HG03457 (cell line): ENCODE measurements at regions not wholly inside any gene's neighbourhood (a gene's known extent, or its start where the extent isn't known, plus 50 kb on each side); places are given as distances from the start of the nearest gene placed in this dataset.

Experiments used
- ATAC-seq: cut with Tn5 transposase; IDR thresholded peaks from one replicate; pipeline ENCODE4 v1.9.1; 2021; ENCODE audit warnings: moderate number of reproducible peaks; ENCODE audit not compliant: unreplicated experiment

DNA sequence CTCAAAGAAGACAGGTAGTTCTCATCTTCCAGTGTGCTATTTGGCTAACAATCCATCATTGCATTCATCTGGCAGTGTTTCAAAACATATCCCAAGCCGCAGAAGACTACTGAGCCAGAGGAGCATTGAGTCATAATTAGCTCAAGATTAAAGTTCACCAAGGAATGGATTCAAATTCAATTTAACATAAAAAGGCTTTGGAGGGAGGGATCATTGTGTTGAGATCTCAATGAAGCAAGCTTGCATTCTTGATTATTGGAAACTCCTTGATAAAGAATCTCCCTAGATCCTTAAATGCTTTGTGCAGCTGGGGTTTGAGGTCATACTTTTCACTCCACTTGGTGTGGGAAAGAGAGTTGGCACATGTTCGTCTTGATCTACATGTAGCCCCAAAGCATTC, 142.8 kb upstream of the SEMA3A start:
- ATAC-seq = no peak

DNA sequence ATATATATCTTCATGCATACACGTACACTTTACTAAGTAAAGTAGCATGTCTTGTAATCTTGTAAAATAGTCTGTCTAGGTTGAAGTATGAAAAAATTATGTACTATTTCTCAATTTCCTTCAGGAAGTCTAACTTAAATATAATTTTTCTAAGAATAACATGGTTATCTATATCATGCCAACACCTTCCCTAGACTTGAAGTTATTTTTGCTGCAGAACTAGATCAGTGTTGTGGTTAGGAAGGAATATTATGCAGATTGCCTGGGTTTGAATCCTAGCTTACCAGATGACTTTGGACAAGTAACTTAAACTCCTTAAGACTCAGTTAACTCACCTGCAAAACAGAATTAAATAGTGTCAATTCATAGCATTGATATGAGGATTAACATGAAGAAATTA, 142.2 kb upstream of the SEMA3A start:
- no peak for ATAC-seq

DNA sequence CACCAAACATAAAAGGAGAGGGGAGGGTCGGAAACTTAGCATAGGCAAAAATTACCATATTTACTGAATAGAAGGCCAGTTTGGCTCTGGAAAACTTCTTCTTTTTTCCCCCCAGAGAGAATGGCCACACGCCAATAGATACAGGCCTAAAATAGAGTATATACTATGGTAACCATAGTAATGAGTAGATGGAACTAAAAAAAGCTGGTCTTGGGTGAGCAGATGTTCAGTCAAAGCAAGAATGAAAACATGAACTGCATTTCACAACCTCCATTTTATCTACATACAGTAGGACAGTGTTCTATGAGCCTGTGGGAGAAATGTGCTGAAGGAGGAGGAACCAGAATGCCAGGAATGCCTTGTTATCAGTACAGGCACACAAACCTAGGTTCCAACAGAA, 141.7 kb upstream of the SEMA3A start:
- no peak for ATAC-seq

DNA sequence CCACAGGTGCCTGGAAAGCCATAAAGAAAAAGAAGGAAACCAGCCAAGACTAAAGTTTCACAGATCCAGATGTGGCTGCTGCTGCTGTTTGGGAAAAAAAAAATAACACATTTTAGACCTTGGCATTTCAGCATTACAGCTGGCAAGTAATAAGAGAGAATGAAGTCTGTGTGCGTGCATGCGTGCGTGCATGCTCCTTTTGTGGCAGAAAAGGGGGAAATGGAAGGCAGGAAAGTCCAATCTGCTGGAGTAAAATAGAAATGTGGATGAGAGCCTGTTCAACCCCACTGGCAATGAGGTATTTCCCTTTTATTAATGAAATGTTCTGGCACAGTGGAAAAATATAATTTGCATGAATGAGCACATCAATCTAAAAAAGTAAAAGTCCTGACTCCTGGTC, 137.0 kb upstream of the SEMA3A start:
- ATAC-seq = no peak

DNA sequence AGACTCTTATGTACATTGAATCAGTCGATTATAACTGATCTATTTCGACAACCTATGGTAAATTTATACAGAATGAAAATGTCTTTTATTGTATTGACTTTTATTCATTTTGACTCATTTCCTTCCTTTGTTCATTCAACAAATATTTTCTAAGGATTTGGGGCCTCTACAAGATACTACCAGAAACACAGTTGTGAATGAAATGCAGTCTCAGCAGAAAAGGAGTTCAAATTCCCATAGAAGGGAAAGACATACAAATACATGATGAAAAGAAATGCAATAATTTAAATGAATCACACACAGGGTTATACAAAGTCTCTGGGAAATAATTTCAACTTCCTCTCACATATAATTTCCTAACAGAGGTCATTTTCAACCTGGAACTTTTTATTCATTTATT, 134.0 kb upstream of the SEMA3A start:
- ATAC-seq = no peak

DNA sequence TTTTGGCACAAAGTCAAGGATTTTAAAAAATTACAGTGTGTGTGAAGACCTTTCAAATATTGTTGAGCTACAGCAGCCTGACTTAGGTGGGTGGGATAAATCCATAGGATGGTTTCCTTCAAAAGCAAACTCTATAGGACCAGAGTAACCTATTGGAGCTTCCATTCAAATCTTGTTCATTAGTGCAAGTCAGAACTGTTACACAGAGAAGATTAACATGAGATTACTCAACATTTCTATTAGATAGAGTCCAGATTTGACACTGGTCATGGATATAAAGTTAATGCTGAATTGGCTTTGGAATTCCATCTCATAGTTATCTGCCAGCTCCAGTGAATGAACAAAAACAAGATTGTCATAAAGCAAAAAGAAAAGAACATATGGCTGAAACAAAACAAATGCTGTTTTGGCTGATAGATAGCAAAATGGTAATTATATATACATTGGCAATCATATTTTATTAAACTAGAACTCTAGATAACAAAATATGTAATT, 129.6 kb upstream of the SEMA3A start:
- ATAC-seq = no peak

DNA sequence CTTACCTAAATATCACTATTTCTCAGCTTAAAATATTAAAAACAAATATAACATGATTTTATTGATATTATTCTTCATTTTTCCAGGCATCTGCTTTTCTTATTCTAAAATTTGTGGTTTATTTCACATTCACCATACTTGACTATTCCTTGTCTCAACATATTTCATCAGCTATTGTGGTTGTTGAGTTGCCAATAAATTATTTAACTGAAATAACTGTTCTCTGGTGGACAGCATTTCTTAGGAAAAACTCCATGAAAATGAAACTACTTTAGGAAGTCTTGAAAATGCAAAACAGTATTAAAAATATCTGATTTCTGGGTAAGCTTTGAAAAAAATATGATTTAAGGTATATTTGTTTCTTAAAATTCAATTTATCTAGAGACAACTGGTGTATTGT, 122.9 kb upstream of the SEMA3A start:
- ATAC-seq = no peak

DNA sequence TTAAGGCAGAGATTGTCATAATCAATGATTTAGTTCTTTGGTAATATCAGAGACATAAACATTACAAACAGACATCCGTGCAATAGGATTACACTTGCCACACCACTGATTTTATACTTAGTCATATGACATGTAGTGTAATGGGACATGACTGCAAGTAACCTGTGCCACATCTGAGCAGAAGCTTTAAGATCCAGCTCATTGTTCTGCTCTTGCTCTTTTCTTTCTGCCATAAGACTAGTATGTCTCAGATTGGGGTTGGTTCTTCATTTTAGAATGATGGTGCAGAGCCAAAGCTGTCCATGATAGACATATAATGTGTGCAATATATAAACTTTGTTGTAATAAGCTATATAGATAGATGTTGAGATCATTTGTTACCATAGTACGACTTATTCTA, 119.7 kb upstream of the SEMA3A start:
- no peak for ATAC-seq

DNA sequence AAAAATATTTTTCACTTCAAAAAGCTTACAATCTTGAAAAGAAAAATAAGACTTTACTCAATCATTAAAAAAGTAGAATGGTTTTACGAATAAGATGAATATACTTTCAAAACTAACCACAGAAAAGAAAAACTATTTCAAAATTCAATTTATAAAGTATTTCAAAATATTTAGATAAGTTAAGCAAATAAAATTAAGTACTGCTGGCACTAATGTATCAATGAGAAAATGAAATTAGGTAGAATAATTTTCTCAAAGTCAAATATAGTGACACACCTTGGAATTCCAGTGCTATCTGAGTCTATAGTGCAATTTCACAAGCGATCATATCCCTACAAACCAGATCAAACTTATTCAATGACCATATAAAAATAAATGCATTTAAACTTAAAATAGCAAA, 109.8 kb upstream of the SEMA3A start:
- ATAC-seq = no peak

DNA sequence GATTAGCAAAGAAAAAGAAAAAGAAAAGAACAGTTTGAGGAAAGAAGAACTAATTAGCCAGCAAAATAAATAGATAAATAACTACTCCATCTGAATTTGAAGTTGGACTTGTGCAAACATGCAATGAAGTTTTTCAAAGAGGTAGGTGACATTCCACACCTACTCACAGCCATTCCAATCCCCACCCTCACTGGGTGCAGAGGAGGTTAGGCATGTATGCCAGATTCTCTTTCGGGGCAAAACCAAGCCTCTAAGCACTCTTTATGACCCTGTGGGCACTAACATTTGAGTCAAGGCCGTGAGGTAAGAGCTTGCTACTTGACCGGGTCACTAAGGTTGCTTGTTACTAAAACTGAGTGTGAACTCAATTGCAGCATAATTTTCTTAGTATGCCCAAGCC, 108.4 kb upstream of the SEMA3A start:
- no peak for ATAC-seq

DNA sequence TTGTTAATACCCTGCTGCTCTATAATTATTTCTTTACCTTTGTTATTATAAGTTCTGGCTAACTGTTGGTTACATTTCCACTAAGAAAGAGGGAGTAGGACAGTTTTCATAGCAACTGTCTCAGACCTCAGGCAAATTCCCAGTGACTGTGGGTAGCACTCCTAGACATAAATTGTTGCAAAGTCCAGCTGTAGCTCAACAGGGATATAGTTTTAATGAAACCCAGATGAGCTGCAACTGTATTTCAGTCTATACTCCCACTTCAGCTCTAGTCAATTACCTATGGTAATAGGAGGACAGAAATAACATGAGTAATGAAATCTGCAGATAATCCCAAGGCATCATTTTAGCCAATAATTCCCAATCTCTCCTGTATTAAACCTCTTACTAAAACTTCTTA, 103.0 kb upstream of the SEMA3A start:
- ATAC-seq = no peak

DNA sequence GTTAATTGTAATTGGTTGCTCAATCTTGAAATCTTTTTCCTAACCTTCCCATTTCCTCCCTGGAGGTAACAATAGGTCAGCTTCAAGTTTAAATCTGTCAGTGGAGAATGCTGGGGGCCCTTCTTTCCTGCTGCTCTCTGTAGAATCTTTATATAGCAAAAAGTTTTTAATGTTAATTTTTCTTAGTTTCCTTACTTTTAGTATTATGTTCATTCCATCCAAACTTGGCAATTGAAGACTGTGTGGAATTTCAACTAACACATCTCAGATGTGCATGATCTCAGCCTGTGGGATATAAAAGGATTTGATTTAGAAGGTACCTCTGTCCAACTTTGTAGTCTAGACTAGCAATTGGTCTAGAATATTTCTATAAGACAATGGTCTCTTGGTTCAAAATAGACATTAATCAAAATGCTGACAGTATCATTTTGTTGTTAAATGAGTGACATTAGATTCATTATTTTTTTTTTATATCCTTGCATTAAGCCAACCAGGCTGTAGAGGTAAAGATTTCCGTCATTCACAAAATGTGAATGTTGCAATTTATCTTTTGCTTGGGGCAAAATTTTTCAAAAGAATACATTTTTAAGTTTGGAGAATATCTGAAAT, 100.4 kb upstream of the SEMA3A start:
- no peak for ATAC-seq

DNA sequence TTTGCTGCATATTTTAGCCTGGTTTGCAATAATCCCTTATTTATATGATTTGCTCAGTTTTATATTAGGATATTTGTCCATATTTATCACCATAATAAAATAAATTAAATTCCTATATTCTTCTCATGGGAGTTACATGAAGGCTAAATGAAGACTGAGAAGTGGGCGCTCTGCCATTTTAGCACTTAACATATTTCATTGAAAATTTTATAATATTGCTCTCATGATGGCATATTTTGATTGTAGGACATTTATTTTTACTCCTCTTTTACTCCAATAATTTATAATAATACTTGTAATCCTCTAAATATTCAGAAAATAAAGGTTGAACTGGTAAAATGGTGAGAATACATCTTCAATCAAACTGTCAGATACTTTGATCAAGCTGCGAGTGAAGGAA, 99.8 kb upstream of the SEMA3A start:
- ATAC-seq = no peak

DNA sequence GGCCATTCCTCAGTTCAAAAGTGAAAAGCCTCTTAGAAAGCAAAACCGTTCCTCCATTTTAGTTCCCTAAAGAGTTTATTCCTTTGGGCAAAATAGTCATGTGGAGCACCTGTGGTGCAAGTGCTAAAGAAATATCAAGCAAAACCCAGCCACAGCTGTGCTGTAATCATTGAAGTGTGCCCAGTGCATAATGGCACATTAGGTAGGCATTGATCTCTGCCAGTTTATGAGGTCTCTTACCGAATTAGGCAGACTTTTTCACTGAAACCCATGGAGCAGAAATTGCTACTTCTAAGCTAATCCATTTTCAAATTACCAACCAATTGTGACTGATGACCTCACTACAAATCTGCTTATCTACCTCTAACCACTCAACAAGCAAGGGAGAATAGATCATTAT, 97.2 kb upstream of the SEMA3A start:
- ATAC-seq = no peak

DNA sequence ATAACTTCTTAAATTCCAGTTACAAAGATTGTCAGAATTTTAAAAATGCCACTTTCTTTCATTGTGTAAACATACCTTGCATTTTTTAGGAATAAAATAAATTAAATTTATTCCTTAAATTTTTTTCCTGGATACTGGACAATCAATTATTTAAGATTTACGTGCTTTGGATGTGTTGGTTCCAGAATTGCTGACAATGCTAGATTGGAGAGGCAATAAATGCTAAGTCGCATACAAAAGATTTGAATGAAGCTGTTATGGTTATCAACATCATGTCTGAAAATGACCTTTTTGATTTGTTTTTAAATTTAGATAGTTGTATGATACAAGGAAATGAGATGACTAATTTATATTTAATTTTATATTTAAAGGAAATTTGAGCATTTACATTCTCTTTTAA, 89.2 kb upstream of the SEMA3A start:
- ATAC-seq = no peak

DNA sequence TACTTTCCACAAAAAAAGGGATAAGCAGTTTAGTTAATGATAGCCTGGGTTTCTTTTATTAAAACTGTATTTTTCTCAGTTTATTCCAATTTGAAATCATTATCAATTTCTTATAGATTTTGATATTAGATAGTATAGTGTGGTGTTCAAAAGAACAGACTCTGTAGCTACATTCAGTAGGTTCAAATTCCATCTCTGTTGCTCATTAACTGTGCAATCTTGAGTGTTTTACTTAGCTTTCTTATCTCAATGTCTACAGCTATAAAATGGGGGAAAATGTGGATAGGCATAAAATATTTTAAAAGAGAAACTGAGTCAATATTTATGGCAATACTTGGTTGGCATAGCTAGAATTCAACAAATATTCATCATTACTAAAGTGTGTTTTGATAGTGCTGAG, 86.9 kb upstream of the SEMA3A start:
- no peak for ATAC-seq

DNA sequence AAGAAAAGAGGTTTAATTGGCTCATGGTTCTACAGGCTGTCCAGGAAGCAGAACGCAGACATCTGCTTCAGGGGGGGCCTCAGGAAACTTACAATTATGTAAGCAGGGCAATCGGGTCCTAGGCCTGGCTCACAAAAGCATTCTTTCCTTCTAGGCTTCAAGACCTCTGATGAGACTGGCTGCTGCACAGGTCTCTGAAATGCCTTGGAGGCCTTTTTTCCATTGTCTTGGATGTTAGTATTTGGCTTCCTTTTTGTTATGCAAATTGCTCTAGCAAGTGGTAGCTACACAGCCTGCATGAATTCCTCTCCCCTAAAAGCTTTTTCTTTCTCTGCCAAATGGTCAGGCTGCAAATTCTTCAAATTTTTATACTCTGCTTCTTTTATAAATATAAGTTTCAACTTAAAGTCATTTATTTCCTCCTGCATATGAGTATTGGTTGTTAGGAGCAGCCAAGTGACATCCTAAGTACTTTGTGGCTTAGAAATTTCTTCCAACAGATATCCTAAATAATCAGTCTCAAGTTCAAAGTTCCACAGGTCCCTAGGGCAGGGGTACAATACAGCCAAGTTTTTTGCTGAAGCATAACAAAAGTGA, 83.1 kb upstream of the SEMA3A start:
- ATAC-seq = no peak

DNA sequence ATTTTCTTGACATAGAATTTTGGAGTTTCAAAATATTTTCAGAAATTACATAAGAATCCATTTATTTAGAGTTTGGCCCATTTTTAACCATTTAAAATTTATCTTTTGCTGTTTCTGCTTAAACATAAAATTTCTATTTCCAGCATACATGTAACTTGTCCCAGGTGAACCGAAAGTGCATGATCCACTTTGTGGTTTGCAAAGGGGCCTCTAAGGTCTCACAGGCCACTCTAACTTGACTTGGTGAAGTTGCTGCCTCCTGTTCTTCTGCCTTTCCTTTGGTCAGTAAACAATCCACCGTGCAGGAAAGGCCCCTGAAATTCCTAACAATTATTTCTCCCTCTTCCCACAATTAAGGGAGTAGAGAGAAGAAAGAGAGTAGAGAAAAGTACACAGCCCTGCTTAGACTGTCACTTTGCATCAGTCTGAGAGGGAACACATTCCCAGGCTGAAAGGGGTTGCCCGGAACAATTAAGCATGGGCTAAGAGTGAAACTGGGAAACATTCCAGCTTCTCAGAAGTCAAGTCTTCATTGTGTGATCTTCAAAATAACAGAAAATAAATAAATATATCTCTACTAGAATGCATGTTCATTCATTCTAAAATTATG, 79.5 kb upstream of the SEMA3A start:
- no peak for ATAC-seq

DNA sequence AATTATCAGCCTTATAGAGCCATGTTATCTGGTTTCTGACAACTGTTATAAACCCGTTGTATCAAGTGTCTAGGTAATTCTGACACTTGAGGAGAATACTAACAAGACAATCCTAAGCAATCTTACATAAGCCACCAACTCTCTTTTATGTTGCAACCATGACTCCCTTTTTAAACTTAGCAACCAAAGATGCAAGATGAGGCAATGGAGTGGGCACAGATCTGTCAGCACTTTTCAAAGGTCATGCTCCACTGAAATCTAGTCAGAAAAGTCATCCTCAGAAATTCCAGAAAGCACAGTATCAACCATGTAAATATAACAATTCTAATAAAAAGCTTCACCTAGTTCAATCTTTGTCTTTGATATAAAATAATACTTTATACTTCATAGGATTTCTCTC, 77.0 kb upstream of the SEMA3A start:
- ATAC-seq = no peak

DNA sequence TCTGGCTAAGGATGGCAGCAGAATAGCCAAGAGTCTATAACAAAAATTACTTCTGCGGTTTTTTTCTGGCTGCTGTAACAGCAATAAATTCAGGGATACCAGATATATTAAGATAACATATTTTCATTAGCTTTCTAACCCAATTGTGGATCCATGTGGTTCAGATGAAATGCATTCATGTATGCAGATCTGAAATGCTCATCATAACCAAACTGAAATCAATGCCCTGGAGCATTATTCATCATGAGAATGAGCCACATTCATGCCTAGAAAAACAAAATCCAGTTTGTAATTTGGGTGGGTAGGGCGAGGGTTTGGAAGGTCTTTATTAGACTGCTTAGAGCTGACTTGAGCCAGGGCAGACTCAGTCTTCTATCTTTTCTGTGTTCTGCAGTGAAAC, 69.8 kb upstream of the SEMA3A start:
- no peak for ATAC-seq

DNA sequence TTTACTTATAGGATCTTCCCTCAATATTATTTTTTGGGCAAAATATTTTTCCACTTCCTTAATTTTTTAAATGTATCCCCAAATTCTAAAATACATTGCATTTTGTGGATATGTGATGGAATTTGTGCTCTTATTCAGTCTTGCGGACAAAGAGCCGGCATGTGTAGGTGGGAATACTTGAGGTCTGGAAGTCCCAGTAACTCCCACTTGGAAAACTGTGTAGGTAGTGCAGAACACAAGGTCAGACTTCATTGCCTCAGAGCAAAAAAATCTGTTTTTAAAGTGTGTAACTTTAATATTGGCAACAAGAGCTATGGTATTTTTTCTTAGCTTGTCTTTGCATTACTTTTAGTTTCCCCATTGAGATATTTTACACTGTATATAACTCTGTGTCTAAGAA, 68.5 kb upstream of the SEMA3A start:
- no peak for ATAC-seq

DNA sequence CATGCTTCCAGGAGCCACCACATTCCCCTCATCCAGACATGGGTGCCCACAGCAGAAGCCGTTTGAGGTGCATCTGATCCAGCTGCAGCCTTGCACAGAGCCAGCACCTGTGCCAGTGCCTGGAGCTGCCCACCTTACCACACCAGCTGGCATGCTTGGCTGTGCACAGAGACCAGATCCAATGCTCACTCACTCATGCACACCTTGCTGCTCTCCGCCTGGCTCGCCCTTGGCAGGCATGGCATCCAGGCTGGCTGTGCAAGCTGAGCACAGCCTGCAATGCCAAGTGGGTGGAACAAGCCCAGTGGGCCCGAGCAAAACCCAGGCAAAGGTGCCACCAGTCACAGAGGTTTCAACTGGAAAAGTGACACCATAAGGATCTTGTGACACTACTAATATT, 66.9 kb upstream of the SEMA3A start:
- no peak for ATAC-seq

DNA sequence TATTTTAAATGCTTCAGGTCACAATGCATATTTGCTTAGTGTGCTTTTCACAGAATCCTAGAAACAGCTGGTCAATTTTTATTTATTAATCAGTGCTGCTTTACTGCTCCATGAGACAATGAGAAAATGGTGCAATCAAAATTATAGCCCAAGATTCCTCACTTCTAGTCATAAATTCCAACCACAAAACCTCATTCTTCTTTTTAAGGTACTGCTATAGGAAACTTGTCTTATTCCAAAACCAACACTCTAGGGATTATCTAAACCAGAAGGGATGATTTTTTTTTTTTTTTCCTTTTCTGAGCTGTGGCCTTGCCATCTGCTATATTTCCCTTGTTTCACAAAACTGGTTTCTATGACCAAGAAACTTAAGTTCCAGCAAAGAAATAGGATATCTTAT, 64.0 kb upstream of the SEMA3A start:
- ATAC-seq = no peak
